Spleen (tissue), 7 donors: ENCODE measurements at regions not wholly inside any gene's neighbourhood (a gene's known extent, or its start where the extent isn't known, plus 50 kb on each side); places are given as distances from the start of the nearest gene placed in this dataset.

Experiments
- CTCF ChIP-seq, 11 experiments: fragments of 200-600 bp in 7 of 11; fragments of 450-650 bp in 4 of 11; sonication (generic) in 4 of 11; IDR thresholded peaks in 8 of 11; conservative IDR thresholded peaks in 3 of 11; 1 replicate in 7 of 11; 2 replicates in 4 of 11; pipeline versions ENCODE4 v1.4.0 to v1.8.0; 2016 to 2021; ENCODE audit warnings: antibody characterized with exemption in 11 of 11, inconsistent platforms in 4 of 11, mild to moderate bottlenecking in 1 of 11
- POLR2AphosphoS5 ChIP-seq, 3 donors: sonication (generic); formaldehyde crosslinking; IDR thresholded peaks; one replicate each; pipeline ENCODE4 v1.5.1; 2017; ENCODE audit warnings: antibody characterized with exemption in 3 of 3
- donor health status: DM: no; HTN: no; CAD: no; lungs with moderate emphysema.
- donor health status: DM: no; HTN: no; CAD: no.
- donor health status: DM: no; HTN: no; CAD: no.

GRCh38 chrX:4173743-4174142 lies 460.3 kb upstream of the PRKX start:
- TF ChIP-seq POLR2AphosphoS5 (IDR thresholded peaks at IDR 0.05) (no peak), CTCF (IDR thresholded peaks at IDR 0.05 in 8 of 11, conservative IDR thresholded peaks at IDR 0.05 in 3 of 11) (no peak)
